ENCODE measurements at regions not wholly inside any gene's neighbourhood (a gene's known extent, or its start where the extent isn't known, plus 50 kb on each side); places are given as distances from the start of the nearest gene placed in this dataset.

DNA sequence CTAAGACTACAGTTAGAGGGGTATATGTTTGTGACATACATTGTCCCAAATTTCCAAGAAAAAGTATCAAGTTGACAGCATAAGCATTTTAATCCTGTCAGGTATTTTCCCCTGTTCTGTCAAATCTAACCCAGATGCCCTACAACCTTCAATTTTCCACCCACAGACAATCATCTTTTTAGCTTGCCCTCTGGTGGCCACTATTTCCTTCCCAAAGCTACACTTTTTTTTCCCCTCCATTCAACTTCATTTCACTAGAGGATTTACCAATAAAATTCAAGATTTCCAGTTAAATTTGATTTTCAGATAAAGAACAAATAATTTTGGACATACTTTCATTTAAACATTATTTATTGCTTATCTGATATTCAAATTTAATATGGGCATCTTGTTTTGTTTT is 286.6 kb downstream of the TENT5A start:
- no TSS peak for BruUV-seq (replicated peaks)
- TF ChIP-seq, protein P1, sequence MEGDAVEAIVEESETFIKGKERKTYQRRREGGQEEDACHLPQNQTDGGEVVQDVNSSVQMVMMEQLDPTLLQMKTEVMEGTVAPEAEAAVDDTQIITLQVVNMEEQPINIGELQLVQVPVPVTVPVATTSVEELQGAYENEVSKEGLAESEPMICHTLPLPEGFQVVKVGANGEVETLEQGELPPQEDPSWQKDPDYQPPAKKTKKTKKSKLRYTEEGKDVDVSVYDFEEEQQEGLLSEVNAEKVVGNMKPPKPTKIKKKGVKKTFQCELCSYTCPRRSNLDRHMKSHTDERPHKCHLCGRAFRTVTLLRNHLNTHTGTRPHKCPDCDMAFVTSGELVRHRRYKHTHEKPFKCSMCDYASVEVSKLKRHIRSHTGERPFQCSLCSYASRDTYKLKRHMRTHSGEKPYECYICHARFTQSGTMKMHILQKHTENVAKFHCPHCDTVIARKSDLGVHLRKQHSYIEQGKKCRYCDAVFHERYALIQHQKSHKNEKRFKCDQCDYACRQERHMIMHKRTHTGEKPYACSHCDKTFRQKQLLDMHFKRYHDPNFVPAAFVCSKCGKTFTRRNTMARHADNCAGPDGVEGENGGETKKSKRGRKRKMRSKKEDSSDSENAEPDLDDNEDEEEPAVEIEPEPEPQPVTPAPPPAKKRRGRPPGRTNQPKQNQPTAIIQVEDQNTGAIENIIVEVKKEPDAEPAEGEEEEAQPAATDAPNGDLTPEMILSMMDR (IDR thresholded peaks at IDR 0.05; ENCODE audit: unreplicated experiment): peak; percentile 48
- Mint-ChIP-seq H3K36me3 (ENCODE audit: insufficient read depth, unreplicated experiment) (no peaks in the 10 kb centered on the region), H3K27ac (ENCODE audit: low read depth, unreplicated experiment) (no peak overlapping the region), H3K9me3 (ENCODE audit: unreplicated experiment) (peaks cover 19% of the 10 kb centered on the region), H3K4me3 (ENCODE audit: unreplicated experiment) (no peak overlapping the region), H3K4me1 (ENCODE audit: insufficient read depth, unreplicated experiment) (no peaks in the 10 kb centered on the region), H3K27me3 (ENCODE audit: insufficient read depth, unreplicated experiment) (no peaks in the 10 kb centered on the region)
- intact Hi-C loops (cut with micrococcal nuclease): loop anchor here (1.0 to 10.0 kb wide), 6 partner anchors 225 to 1252 kb away; partner anchors contain the start of gene TENT5A
- ChIA-PET POLR2A (interaction anchor here (0.6 to 0.7 kb wide), 2 partner anchors 1003 to 1120 kb away, joined by 3 read pairs; no protein-coding TSS in a partner anchor), CTCF (interaction anchor here (0.5 kb wide), 1 partner anchor 1308 kb away, joined by 3 read pairs; no protein-coding TSS in a partner anchor)
- peak; percentile 49 for DNase-seq (ENCODE audit: unreplicated experiment)

DNA sequence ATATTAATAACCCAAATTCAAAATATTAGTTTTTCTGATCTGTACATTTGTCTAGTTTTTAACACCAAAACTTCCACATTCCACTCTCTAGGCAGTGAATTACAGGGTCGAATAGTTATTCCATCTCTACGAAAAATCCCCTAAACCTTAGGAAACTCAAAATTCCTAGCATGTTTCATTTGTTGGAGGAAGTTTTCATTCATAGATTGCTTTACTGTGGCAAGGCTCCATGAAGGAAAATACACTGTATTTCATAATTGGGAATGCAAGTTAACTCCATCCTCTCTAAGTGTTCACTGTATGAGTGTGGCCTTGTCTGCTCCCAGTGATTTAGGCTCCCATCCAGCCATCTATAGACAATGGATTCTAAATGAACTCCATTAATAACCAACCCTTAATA is 296.1 kb downstream of the TENT5A start:
- BruUV-seq (replicated peaks): no TSS peak
- Mint-ChIP-seq H3K4me1 (ENCODE audit: insufficient read depth, unreplicated experiment) (no peaks in the 10 kb centered on the region), H3K27me3 (ENCODE audit: insufficient read depth, unreplicated experiment) (no peaks in the 10 kb centered on the region), H3K9me3 (ENCODE audit: unreplicated experiment) (no peaks in the 10 kb centered on the region), H3K27ac (ENCODE audit: low read depth, unreplicated experiment) (no peak overlapping the region), H3K36me3 (ENCODE audit: insufficient read depth, unreplicated experiment) (no peaks in the 10 kb centered on the region), H3K4me3 (ENCODE audit: unreplicated experiment) (no peak overlapping the region)
- no peak for DNase-seq (ENCODE audit: unreplicated experiment)
- TF ChIP-seq, protein P1 (IDR thresholded peaks at IDR 0.05; ENCODE audit: unreplicated experiment): no peak
- intact Hi-C loops (cut with micrococcal nuclease): no loop called here
- POLR2A ChIA-PET: no interaction called here
- CTCF ChIA-PET: interaction anchor here (1.1 to 1.4 kb wide), 2 partner anchors 13 to 1243 kb away, joined by 3 to 4 read pairs; no protein-coding TSS in a partner anchor

DNA sequence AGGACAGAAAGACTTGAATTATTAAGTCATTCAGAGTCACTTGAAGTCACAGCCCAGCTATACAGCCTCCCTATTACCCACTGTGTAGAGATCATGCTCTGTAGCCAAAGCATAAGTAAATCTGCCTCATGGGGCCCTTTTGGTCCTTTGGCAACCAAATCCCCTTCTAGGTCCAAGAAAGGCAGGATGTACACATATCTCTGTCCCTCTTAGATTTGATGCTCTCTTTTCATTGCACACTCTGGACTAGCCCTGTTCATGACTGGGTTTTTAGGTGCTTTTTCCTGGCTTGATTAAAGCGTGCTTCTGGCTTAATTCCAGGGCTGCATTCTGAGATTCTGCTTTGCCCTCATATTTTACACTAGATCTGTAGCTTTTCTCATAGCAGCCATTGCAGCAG is 296.8 kb downstream of the TENT5A start:
- Mint-ChIP-seq H3K27me3 (ENCODE audit: insufficient read depth, unreplicated experiment) (no peaks in the 10 kb centered on the region), H3K27ac (ENCODE audit: low read depth, unreplicated experiment) (no peak overlapping the region), H3K4me3 (ENCODE audit: unreplicated experiment) (no peak overlapping the region), H3K4me1 (ENCODE audit: insufficient read depth, unreplicated experiment) (no peaks in the 10 kb centered on the region), H3K36me3 (ENCODE audit: insufficient read depth, unreplicated experiment) (no peaks in the 10 kb centered on the region), H3K9me3 (ENCODE audit: unreplicated experiment) (no peaks in the 10 kb centered on the region)
- DNase-seq (ENCODE audit: unreplicated experiment): no peak
- intact Hi-C loops (cut with micrococcal nuclease): no loop called here
- TF ChIP-seq, protein P1 (IDR thresholded peaks at IDR 0.05; ENCODE audit: unreplicated experiment): no peak
- ChIA-PET POLR2A (no interaction called here), CTCF (no interaction called here)
- BruUV-seq (replicated peaks): no TSS peak

DNA sequence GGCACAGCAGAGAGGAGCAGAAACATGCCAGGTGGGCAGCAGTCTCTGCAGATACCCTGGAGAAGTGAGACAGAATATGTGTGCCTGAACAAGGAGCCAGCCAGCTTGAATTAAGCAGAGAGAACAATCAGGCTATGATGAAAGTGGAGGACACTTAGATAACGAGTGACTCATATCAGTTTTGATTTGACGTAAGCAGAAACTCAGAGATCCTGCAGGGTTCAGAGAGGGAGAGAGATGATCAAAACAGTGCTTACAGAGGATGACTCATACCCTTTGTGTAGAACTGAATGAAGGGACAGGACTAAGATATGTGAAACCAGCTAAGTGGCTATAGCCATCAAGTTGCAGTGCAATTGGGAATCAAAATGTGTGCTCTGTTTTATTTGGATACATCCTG is 300.7 kb downstream of the TENT5A start:
- intact Hi-C loops (cut with micrococcal nuclease): no loop called here
- no TSS peak for BruUV-seq (replicated peaks)
- H3K4me1 Mint-ChIP-seq (ENCODE audit: insufficient read depth, unreplicated experiment): no peaks in the 10 kb centered on the region
- TF ChIP-seq, protein P1 (IDR thresholded peaks at IDR 0.05; ENCODE audit: unreplicated experiment): no peak
- no peak overlapping the region for H3K27ac Mint-ChIP-seq (ENCODE audit: low read depth, unreplicated experiment)
- POLR2A ChIA-PET: interaction anchor here (0.6 kb wide), 1 partner anchor 145 kb away, joined by 3 read pairs; no protein-coding TSS in a partner anchor
- CTCF ChIA-PET: interaction anchor here (0.7 kb wide), 1 partner anchor 109 kb away, joined by 3 read pairs; no protein-coding TSS in a partner anchor
- H3K4me3 Mint-ChIP-seq (ENCODE audit: unreplicated experiment): no peak overlapping the region
- no peaks in the 10 kb centered on the region for H3K36me3 Mint-ChIP-seq (ENCODE audit: insufficient read depth, unreplicated experiment)
- H3K27me3 Mint-ChIP-seq (ENCODE audit: insufficient read depth, unreplicated experiment): no peaks in the 10 kb centered on the region
- no peaks in the 10 kb centered on the region for H3K9me3 Mint-ChIP-seq (ENCODE audit: unreplicated experiment)
- peak; percentile 84 for DNase-seq (ENCODE audit: unreplicated experiment)

Data from MCF 10A (cell line).